Prostate gland (tissue), 2 donors: ENCODE measurements at regions not wholly inside any gene's neighbourhood (a gene's known extent, or its start where the extent isn't known, plus 50 kb on each side); places are given as distances from the start of the nearest gene placed in this dataset.

Experiments
- POLR2A ChIP-seq: fragments of 450-650 bp; IDR thresholded peaks from one replicate; pipeline ENCODE4 v1.6.1; 2016; ENCODE audit warnings: antibody characterized with exemption, mild to moderate bottlenecking
- TF ChIP-seq, protein P1 (sequence below), 4 experiments: fragments of 200-600 bp in 2 of 4; fragments of 450-650 bp in 2 of 4; sonication (generic) in 2 of 4; IDR thresholded peaks; 1 replicate in 3 of 4; 2 replicates in 1 of 4; pipeline ENCODE4 v1.5.1; 2016 to 2019; ENCODE audit warnings: antibody characterized with exemption in 4 of 4, mild to moderate bottlenecking in 2 of 4, moderate library complexity in 2 of 4

DNA sequence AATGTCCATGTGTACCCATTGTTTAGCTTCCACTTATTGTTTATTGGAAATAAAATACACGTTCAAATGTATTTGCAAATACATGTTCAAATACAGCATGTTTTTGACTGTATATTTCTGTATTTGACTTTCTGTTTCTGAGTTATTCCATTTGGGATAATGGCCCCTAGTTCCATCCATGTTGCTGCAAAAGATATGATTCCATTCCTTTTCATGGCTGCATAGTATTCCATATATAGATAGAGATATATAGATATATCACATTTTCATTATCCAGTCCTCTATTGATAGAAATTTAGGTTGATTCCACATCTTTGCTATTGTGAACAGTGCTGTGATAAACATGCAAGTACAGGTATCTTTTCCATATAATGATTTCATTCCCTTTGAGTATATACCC lies 241.4 kb upstream of the SOX2 start:
- TF ChIP-seq, protein P1, sequence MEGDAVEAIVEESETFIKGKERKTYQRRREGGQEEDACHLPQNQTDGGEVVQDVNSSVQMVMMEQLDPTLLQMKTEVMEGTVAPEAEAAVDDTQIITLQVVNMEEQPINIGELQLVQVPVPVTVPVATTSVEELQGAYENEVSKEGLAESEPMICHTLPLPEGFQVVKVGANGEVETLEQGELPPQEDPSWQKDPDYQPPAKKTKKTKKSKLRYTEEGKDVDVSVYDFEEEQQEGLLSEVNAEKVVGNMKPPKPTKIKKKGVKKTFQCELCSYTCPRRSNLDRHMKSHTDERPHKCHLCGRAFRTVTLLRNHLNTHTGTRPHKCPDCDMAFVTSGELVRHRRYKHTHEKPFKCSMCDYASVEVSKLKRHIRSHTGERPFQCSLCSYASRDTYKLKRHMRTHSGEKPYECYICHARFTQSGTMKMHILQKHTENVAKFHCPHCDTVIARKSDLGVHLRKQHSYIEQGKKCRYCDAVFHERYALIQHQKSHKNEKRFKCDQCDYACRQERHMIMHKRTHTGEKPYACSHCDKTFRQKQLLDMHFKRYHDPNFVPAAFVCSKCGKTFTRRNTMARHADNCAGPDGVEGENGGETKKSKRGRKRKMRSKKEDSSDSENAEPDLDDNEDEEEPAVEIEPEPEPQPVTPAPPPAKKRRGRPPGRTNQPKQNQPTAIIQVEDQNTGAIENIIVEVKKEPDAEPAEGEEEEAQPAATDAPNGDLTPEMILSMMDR (IDR thresholded peaks at IDR 0.05): no peak
- TF ChIP-seq POLR2A: no peak
